Embryonic facial prominence (tissue), 1 donor: ENCODE measurements at regions not wholly inside any gene's neighbourhood (a gene's known extent, or its start where the extent isn't known, plus 50 kb on each side); places are given as distances from the start of the nearest gene placed in this dataset.

Experiments used
- DNase-seq: peaks from one replicate; pipeline ENCODE4 v3.0.0-alpha.2; 2016; ENCODE audit errors: extremely low spot score

DNA sequence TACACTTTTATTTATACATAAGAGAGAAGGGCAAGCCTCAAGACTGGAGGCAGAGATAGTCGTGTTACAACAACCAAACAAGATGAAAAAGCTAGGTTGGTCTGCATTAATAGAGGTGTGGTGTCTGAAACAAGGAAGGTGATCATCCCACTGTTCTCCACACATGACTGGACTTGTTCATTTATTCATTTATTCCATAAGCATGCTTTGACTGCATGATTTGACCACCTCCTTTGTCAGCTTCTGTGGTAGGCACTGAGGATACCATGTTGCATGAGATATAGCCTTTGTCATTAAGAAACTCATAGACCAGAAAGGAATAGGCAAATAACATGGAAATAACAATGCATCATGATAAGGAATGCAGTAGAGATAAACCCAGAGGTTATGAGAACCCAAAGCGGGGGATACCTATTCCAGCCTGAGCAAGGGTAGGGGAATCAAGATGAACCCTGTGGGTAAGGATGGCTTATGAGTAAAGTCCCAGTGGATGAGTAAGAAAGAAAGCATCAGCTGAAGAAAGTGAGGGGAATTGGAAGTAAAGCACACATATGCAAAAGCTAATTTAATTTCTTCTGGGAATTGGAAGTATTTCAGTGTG, 173.7 kb upstream of the FGGY start:
- DNase-seq = no peak

DNA sequence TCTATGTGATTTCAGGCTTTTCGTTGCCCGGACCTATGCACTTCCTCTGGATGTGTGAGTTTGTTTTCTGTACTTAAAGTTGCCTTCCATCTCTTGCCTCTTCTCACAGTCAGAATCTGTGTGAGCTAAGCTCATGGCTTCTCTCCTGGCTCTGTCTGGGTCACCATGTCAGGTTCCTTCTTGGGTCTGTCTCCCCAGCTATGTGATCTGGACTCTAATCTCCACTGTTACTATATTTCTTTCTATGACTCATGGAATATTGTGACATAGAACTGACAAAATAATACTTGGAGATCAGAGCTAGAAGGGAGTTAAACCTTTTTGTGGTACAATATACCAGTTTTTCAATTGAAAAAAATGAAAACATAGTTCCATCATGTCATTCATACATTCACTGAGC, 172.7 kb upstream of the FGGY start:
- no peak for DNase-seq

DNA sequence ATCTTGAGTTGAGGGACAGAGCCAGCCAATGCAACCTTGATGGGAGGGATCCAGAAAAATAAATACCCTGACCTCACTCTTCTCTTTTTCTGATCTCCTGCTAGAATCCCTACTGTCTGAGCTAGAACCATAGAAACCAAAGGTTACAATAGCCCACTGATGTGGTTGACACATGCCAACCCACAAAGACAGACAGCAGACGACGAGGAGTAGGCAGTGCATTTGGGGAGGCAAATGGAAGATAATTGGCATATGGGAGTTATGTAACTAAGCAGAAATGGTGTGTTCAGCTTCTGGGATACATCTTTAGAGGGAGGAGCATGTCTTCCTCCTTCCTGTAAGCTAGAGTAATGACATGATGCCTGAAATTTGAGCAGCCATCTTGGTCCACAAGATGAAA, 171.7 kb upstream of the FGGY start:
- DNase-seq = no peak

DNA sequence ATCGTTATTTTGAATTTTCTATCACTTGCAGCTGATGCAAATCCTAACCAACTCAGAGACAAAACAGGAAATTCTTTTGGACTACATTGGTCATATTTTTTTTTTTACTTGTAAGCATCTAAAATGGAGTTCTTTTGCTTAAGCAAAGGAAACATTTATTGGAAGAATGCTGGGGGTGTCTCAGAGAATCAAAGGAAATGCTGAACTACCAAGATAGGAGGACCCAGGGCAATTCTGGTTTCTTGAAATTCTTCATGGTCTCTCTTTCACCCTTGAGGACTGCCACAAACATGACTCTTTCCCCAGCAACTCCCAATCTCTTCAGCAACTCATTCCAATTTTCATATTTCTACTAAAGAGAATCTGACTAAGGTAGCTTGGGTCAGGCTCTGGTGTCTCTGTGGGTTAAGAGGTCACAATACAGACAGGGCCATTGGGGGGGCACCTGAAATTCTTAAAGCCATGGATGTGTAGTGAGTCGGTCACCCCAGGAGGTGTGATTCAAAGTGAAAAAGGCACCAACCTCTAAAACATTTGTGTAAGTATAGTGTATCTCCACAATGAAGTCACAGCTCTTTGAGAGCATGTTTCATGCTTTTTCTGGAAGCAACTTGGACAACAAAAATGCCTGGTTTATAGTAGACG, 171.1 kb upstream of the FGGY start:
- no peak for DNase-seq

DNA sequence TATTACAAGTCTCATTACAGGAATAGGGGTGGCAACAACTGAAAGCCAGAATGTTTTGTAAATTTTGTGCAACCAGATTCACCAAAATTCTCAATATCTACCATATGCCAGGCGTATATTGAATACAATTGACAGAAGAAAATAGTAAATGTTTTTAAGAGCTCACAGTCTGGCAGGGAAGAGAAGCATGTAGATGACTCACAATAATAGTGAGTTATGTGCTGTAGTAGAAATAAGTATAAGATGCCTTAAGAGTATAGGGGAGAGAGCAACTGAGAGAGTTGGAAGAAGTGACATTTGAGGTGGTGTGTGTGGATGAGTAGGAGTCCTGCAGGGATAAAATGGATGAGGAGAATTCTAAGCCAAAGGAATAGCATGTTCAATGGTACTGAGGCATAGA, 170.5 kb upstream of the FGGY start:
- DNase-seq = no peak

DNA sequence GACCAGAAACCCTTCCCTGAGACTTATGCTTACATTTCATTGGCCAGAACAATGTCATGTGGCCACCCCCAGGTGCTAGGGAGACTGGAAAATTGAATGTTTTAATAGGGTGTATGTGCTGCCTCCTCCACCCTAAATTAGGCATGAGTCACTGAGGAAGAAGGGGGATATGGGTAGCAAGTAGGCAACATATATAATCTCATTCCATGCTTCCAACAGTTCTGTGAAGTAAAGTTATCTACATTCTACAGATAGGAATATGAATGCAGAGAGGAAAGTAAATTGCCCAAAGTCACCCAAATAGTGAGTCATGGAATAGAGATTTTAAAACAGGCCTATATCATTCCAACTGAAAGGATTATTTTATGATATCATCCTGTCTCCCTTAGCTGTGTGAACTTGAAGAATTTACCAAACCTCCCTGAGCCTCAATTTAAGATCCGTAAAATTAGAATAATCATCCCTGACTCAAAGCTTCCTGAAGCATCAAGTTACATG, 168.6 kb upstream of the FGGY start:
- DNase-seq = no peak

DNA sequence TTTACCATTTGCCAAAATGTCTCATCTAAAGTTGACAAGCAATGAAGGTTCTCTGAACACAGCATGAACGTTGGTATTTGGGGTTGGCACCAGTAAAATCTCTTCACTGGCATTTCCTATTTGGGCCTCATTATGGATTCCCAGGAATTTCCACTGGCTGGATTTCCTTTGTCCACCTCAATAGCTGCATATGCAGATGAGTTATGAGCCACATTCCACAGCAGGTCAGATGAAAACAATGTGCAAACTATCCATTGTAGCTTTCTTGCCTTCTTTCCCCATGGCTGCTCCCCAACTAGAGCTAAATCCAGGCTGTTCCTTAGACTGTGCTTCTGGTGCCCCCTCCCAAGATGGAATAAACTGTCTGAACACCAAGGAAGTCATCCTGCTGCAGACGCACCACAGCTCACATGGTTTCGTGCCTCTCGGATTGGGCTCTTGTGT, 168.1 kb upstream of the FGGY start:
- DNase-seq = no peak

DNA sequence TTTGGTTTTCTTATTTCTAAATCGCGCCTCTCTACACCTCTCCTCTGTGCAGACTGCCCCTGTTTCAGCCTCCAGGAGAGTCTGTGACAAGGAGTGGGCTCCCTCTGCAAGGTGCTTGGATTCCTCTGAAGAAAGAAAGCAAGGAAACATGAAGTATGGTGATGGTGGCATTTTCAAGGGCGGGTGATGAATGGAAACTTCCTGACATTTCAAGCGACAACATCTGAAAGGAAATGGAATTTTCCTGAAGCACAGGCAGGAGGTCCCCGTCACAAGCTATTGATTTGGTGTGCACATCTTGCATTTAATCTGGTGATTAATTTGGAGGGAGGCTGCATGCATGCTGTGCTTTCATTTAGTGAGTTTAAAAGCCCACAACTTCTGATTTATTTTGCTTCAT, 164.6 kb upstream of the FGGY start:
- DNase-seq = no peak

DNA sequence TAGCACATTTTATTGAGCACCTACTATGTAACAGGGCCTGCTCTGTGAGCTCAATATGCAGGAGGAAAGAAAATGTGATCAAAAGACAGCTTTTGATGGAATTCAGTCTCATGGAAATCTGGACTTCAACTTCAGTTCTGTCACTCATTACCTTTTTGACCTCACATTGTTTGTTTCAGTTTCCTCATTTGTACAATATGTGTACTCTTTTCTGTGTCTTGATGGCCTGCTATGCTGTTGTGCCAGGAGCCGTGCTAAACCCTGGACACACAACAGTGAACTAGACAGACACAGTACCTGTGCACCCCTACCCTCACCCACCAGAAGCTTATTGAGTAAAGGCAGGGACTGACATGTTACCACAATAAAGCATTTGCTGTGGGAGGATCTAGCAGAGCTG, 162.9 kb upstream of the FGGY start:
- no peak for DNase-seq

DNA sequence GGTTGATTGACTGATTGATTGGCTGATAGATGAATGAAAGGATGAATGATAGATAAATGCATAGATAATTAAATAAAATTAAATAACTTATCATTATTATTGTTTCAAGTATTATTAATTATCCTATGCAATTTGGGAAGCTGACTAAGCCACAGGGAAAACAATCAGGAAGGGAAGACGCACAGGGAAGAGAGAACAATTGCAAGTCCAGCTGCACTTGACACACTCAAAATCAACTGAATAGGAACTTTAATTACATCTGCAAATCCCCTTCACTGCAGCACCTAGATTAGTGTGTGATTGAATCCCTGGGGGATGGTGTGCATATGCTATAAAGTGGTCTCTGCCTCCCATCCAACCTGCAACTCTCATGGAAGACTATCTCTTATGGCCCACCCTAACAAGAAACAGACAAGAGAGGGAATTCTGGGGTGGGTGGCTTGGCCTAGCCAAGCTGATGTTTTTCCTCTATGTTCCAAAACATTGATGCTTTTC, 161.1 kb upstream of the FGGY start:
- DNase-seq = no peak

DNA sequence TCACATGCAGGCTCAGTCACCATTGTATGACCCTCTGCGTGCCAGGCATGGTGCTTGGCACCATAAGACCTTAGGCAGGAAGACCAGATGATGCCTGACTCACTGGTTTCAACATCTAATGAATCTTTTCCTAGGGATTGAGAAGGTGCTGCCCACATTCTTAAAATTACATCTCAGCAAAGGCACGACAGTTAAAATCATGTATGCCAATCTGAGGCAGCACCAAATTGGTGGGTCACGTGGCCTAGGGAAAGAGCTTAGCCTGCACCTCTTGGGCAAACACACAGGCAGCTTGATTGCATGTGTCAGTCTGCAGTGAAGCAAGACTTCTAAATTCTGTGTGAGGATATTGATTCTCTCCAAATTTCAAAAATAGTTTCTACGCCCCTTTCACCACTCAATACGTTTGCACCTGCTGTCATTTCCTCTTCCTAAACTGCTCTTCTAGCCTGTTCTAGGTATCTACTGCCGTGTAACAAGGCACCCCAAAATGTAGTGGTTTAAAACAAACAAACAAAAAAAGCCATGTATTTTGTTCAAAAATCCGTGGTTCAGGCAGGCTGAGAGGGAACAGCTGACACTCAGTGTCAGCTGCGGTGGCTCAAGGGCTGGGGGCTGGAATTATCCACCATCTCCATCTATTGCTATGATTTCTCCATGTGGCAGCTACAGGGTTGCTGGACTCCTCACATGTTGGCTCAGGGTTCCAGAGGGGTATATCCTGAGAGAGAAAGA, 160.2 kb upstream of the FGGY start:
- no peak for DNase-seq

DNA sequence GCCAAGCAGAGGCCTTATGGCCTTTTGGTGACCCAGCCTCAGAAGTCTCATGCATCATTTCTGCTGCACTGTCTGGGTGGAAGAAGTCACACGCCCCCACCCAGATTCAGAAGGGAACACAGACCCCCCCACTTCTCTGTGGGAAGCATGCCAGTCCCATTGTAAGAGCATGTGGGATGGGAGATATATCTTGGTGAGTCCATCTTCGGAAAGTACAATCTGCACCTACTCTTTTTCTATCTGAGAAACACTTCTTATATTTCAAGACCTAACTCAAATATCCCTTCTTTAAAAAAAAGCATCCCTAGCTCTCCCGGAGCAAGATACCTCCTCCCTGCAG, 159.6 kb upstream of the FGGY start:
- no peak for DNase-seq

DNA sequence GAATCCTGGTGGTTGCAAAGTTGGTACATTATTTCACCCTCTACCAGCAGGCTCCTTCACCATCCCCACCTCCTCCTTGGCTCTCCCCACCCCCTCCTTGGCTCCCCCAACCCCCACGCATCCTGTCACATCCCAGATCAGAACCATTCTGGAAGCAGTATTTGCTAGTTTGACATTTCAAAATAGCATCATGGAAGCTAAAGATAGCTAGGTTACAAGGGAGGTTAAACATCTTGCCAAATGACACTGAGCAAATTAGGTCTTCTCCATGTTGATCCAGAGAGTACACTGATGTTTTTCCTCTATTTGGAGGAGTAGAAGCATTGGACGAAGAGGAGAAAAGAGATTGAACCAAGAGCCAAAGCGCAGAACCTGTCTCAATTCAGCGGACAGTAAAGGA, 158.9 kb upstream of the FGGY start:
- DNase-seq = no peak

DNA sequence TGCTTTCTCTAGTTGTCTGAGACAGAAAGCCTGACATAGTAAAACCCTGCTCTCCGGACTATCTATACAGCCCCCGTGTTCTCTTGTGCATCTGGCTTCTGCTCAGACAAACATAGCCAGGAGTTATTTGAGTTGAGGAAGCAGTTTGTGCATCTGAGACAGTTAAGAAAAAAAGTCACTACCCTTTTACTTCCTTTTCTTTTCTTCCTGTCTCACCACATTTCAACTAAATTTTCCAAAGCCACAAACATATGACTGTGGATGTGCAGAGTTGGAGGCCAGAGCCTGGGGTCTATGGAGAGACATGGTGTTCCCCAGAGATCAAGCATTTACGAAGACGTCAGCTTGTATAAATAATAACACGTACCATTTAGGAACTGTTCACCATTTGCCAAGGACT, 158.5 kb upstream of the FGGY start:
- DNase-seq = no peak

DNA sequence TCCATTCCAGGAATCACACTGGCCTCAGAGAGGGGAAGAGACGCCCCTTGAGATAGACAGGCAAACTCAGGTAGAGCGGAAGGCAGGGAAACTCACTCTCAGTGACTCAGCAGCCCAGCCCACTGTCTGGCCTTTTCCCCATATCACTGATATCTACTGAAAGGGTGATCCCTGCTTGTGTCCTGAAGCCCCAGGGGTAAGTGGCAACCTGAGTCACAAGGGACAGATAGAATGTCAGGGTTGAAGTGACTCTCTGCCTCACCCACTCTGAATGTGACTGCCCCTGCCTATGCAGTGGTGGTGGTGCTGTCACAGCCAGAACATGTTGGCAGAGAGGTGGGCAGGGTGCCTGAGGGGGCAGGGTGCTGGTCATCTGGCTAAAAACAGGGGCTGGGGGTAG, 157.5 kb upstream of the FGGY start:
- no peak for DNase-seq

DNA sequence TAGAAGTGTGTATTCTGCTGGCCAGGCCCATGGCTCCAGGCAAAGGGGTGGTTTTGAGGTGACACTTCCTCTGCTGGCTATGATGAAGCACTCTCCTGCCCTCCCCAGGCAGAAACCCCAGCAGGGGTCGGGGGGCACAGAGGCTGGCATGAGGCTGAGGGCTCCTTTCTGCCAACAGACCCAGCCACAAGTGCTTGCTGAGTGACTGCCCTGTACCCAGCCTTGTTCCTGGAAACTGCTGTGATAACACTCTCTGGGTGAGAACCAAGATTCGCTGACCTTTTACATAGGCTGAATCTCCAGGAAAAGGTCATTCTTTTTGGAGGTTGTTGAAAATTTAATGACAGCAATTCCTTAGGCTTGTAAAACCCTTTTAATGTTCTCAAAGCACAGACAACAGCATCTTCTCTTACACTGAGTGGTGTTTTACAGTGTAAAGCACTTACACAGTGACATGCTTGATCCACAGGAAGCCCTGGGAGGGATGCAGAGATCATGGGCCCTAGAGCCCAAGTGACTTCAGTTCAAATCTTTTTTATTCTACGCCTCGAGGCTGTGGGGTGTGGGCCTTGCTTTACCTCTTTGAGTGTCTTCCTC, 155.5 kb upstream of the FGGY start:
- no peak for DNase-seq

DNA sequence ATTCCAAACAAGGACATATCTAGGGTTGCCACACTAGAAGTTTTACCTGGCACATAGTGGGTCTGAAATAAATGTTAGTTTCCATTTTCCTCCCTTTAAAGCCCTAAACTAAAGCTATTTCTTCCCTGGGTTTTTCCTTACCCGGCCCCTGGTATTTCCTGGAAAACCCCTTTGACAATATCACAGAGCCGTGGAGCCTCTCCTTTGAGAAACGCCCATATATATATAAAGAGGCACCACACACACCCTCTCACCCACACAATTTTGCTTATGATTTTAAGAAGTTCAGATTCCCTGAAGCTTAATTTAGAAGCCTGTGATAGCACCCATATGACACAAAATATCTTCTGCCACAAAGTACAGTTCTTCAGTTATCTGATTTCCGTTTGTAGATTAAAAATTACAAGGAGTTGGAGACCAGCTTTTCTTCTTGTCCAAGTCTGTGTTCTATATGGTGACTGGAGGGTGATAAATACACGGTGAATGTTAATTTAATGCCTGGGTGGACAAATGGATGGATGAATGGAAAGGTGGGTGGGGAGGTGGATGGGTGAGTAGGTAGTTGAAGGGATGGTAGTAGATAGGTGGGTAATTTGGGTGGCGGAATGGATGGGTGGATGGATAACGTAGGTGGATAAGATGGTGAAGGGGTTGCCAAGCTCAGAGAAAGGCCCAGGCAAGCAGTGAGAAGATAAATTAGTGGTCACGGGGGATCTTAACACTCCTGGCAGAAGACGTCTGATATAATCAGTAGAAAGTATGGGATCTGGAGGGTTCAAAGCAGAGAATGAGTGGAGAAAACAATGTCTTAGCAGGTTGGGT, 154.4 kb upstream of the FGGY start:
- DNase-seq = no peak

DNA sequence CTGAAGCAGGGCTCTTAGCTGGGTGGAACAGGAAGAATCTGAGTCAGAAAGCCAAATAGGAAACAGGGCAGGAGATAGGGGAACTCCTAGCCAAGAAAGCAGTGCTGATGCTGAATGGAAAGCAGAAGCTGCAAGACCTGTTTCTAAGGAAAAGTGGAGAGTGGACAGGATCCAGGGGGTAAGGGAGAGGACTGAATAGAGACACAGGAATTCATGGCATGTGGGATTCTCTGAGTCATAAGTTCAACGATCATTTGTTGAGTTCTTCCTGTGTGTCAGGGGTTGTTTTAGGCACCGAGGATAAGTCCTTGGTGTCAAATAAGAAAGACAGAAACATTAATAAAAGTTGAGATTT, 153.8 kb upstream of the FGGY start:
- DNase-seq = no peak

DNA sequence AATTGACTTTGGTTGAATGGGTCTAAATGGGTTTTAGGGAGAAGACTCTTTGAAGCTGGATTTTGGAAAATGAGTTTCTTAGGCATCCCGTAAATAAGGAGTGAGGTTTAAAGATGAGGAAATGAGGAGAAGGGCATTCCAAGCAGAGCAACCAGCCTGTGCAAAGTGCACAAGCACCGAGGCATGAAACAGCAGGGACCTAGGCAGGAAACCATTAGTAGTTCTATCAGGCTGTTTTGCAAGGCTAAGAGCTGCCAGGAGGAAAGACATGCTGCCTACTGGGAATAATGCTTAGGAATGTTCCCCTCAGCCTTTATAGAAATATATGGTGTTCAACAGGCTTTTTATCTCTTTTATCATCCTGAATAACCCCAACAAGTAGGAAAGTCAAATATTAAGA, 153.1 kb upstream of the FGGY start:
- DNase-seq = no peak

DNA sequence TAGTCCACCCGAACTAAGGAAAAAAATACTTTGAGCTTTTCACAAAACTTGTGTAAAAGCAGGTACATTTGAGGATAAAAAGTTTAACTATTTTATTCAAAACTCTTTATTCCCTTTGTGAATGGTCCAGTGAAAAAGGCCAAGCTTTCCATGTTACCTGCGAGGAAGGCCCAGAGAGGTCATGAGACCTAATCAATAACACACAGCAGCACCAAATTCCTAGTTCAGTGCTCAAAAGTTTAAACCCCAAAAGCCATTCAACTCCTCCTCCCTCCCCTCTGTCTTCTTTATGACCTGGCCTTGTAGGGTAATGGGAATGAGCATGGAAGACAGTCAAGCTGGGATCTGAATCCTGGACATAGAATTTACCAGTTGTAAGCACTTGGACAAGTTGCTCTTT, 151.9 kb upstream of the FGGY start:
- DNase-seq = no peak

DNA sequence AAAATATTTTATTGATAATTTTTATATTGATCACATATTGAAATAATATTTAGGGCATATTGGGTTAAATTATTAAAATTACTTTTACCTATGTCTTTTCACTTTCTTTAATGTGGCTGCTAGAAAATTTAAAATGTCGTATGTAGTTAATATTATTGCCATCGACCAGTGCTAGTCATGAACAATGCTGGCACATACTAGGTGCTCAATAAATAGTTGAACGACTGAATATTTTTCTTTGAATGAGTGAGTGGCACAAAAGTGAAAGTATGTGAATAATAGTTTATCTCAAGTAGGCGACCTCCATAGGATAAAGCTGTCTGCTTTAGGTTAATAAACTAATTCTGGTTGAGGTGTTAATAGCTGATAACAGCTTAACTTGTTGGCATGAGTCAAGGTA, 150.8 kb upstream of the FGGY start:
- DNase-seq = no peak
